ENCODE measurements at regions not wholly inside any gene's neighbourhood (a gene's known extent, or its start where the extent isn't known, plus 50 kb on each side); places are given as distances from the start of the nearest gene placed in this dataset.

DNA sequence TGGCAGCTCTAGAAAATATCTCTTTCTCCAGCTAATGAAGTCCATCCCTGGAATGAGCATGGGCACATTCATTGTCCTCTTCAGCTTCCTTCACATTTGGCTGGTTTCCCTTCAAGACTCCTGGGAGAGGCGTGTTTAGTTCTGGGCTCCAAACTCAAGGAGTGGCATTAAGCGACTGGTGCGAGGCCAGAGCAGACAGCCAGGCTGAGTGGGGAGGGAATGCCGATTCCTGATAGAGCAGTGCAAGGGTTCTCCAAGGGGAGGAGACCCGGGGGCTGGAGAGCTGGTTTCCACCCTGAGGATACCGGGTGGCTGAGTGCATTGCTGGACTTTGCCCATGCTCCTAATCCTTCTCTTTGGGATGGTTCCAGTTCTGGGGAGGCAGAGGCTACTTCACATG lies 372.1 kb downstream of the RPS24 start:
- TF ChIP-seq, protein P1, sequence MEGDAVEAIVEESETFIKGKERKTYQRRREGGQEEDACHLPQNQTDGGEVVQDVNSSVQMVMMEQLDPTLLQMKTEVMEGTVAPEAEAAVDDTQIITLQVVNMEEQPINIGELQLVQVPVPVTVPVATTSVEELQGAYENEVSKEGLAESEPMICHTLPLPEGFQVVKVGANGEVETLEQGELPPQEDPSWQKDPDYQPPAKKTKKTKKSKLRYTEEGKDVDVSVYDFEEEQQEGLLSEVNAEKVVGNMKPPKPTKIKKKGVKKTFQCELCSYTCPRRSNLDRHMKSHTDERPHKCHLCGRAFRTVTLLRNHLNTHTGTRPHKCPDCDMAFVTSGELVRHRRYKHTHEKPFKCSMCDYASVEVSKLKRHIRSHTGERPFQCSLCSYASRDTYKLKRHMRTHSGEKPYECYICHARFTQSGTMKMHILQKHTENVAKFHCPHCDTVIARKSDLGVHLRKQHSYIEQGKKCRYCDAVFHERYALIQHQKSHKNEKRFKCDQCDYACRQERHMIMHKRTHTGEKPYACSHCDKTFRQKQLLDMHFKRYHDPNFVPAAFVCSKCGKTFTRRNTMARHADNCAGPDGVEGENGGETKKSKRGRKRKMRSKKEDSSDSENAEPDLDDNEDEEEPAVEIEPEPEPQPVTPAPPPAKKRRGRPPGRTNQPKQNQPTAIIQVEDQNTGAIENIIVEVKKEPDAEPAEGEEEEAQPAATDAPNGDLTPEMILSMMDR (IDR thresholded peaks at IDR 0.05 in 2 of 3, conservative IDR thresholded peaks at IDR 0.05 in 1 of 3; ENCODE audit: borderline replicate concordance in 1 of 3, insufficient read depth in 1 of 3, low read depth in 2 of 3, low read length in 2 of 3), result no peak
- TF ChIP-seq POLR2A (IDR thresholded peaks at IDR 0.05; ENCODE audit: borderline replicate concordance, extremely low read depth, insufficient read depth, insufficient read length), result no peak
- no peak for TF ChIP-seq EZH2 (IDR thresholded peaks at IDR 0.05)
- no peak for TF ChIP-seq YY1 (IDR thresholded peaks at IDR 0.05; ENCODE audit: extremely low read depth, insufficient replicate concordance, low read depth, low read length)
- TF ChIP-seq JUND (IDR thresholded peaks at IDR 0.05), result no peak
- no peak for TF ChIP-seq EZH2phosphoT487 (IDR thresholded peaks at IDR 0.05; ENCODE audit: borderline replicate concordance)
- TF ChIP-seq ZFX (IDR thresholded peaks at IDR 0.05), result no peak
- no peak for TF ChIP-seq POLR2AphosphoS5 (IDR thresholded peaks at IDR 0.05; ENCODE audit: low read depth, low read length)
- no peak for TF ChIP-seq CEBPB (IDR thresholded peaks at IDR 0.05; ENCODE audit: low read depth)
- no peak for TF ChIP-seq RAD21 (IDR thresholded peaks at IDR 0.05; ENCODE audit: low read depth)
- no peak for TF ChIP-seq SIN3A (IDR thresholded peaks at IDR 0.05; ENCODE audit: low read depth)
- no peak for TF ChIP-seq CBX3 (IDR thresholded peaks at IDR 0.05; ENCODE audit: low read depth)
- TF ChIP-seq, protein P2, sequence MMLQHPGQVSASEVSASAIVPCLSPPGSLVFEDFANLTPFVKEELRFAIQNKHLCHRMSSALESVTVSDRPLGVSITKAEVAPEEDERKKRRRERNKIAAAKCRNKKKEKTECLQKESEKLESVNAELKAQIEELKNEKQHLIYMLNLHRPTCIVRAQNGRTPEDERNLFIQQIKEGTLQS (IDR thresholded peaks at IDR 0.05), result no peak

Data from HCT116 (cell line).